GM12801 (cell line): ENCODE measurements at regions not wholly inside any gene's neighbourhood (a gene's known extent, or its start where the extent isn't known, plus 50 kb on each side); places are given as distances from the start of the nearest gene placed in this dataset.

ENCODE experiments used
- TF ChIP-seq, protein P1 (sequence below): IDR thresholded peaks from one replicate; pipeline ENCODE4 v1.5.1; 2011; ENCODE audit warnings: control low read depth; ENCODE audit not compliant: insufficient read length; ENCODE audit errors: extremely low read depth

DNA sequence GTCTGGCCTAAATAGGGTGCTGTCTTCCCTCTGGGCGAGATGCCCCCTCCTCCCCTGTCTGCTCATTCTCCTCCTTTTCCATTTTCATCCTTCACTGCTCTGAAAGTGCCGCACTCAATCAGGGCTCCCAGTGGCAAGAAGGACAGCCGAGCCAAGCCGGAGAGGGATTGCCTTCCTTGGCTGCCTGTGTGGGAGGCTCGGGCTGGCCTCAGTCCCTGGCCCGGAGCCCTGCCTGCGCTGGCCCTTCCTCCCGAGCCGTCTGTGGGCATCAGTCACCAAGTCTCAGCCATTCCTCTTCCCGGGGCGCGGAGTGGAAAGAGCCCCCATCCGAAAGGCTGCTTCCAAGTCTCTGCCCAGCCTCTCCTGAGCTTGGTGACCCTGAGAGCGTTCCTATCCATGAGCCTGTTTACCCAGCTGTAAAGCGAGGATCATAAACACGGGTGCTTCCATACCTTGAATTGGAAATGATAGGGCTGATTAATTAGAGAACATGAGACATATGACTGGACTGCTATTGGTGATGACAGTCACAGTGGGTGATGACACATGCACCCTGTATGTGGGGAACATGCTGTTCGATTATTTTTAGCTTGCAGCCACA is 59.1 kb upstream of the TLE3 start:
- TF ChIP-seq, protein P1, sequence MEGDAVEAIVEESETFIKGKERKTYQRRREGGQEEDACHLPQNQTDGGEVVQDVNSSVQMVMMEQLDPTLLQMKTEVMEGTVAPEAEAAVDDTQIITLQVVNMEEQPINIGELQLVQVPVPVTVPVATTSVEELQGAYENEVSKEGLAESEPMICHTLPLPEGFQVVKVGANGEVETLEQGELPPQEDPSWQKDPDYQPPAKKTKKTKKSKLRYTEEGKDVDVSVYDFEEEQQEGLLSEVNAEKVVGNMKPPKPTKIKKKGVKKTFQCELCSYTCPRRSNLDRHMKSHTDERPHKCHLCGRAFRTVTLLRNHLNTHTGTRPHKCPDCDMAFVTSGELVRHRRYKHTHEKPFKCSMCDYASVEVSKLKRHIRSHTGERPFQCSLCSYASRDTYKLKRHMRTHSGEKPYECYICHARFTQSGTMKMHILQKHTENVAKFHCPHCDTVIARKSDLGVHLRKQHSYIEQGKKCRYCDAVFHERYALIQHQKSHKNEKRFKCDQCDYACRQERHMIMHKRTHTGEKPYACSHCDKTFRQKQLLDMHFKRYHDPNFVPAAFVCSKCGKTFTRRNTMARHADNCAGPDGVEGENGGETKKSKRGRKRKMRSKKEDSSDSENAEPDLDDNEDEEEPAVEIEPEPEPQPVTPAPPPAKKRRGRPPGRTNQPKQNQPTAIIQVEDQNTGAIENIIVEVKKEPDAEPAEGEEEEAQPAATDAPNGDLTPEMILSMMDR, result no peak

- TF ChIP-seq, protein P1, result no peak
Observed at GRCh38 chr15:70154718-70155347, 57.1 kb upstream of the TLE3 start.

- TF ChIP-seq, protein P1, result no peak
Observed at GRCh38 chr15:70153921-70154717, 56.4 kb upstream of the TLE3 start.

GRCh38 chr15:70152070-70152480 is 54.4 kb upstream of the TLE3 start:
- TF ChIP-seq, protein P1, result no peak

GRCh38 chr15:70151462-70151861 is 53.7 kb upstream of the TLE3 start:
- TF ChIP-seq, protein P1, result no peak

- TF ChIP-seq, protein P1, result no peak
Observed at GRCh38 chr15:70151003-70151402, 53.3 kb upstream of the TLE3 start.

GRCh38 chr15:70150405-70150747 is 52.7 kb upstream of the TLE3 start:
- TF ChIP-seq, protein P1, result no peak
